ENCODE measurements at regions not wholly inside any gene's neighbourhood (a gene's known extent, or its start where the extent isn't known, plus 50 kb on each side); places are given as distances from the start of the nearest gene placed in this dataset.

DNA sequence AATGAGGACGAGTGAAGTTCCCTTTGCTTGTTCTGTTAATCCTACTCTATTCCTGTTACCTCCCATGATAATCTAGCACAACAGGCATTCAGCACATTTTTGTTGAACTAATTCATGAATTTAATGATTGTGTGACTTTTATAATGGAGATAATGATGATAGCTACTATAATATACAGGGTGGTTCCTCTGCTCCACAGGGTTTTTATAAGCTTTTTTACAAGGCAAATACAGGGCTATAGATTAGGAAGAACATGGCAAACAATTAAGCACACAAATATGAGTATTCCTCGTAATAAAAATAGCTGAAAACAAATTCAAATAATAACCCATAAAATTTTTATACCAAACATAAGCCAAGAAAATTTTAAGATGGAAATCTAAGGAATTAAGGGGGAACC is 145.6 kb upstream of the TMTC1 start:
- TF ChIP-seq CTCF (conservative IDR thresholded peaks at IDR 0.05; ENCODE audit: low read length) = no peak
- TF ChIP-seq EZH2phosphoT487 (IDR thresholded peaks at IDR 0.05; ENCODE audit: borderline replicate concordance) = no peak

Measured in Loucy (cell line).